ENCODE measurements at regions not wholly inside any gene's neighbourhood (a gene's known extent, or its start where the extent isn't known, plus 50 kb on each side); places are given as distances from the start of the nearest gene placed in this dataset.

- no peaks in the 10 kb centered on the region for H3K9me3 ChIP-seq (replicated peaks)
- H3K27ac ChIP-seq (replicated peaks) = no peak overlapping the region
- no peaks in the 10 kb centered on the region for H3K36me3 ChIP-seq
- DNase-seq = no peak
- no peaks in the 10 kb centered on the region for H3K27me3 ChIP-seq (ENCODE audit: low read depth)
- intact Hi-C loops (cut with micrococcal nuclease) = no loop called here
- H3K4me3 ChIP-seq = no peak overlapping the region
- no peaks in the 10 kb centered on the region for H3K4me1 ChIP-seq
- no peak for TF ChIP-seq CTCF (IDR thresholded peaks at IDR 0.05; ENCODE audit: borderline replicate concordance)
These were observed 142.6 kb downstream of the MAP3K7 start for GRCh38 chr6:90444160-90444714.

- Histone ChIP-seq H3K4me1 (no peaks in the 10 kb centered on the region), H3K9me3 (replicated peaks) (no peaks in the 10 kb centered on the region), H3K4me3 (no peak overlapping the region), H3K27ac (replicated peaks) (no peak overlapping the region), H3K36me3 (no peaks in the 10 kb centered on the region), H3K27me3 (ENCODE audit: low read depth) (no peaks in the 10 kb centered on the region)
- intact Hi-C loops (cut with micrococcal nuclease) = no loop called here
- no peak for DNase-seq
- TF ChIP-seq CTCF (IDR thresholded peaks at IDR 0.05; ENCODE audit: borderline replicate concordance) = no peak
These were observed 144.5 kb downstream of the MAP3K7 start for GRCh38 chr6:90442366-90442765.

- intact Hi-C loops (cut with micrococcal nuclease) = no loop called here
- no peaks in the 10 kb centered on the region for H3K27me3 ChIP-seq (ENCODE audit: low read depth)
- TF ChIP-seq CTCF (IDR thresholded peaks at IDR 0.05; ENCODE audit: borderline replicate concordance) = no peak
These were observed 144.1 kb upstream of the BACH2 start for GRCh38 chr6:90440586-90441283.

GRCh38 chr6:90439586-90439985, 142.9 kb upstream of the BACH2 start:
- H3K4me3 ChIP-seq = no peak overlapping the region
- no peak for TF ChIP-seq CTCF (IDR thresholded peaks at IDR 0.05; ENCODE audit: borderline replicate concordance)

More at GRCh38 chr6:90440586-90441283, 144.1 kb upstream of the BACH2 start:
- no peak for DNase-seq
- Histone ChIP-seq H3K36me3 (no peaks in the 10 kb centered on the region), H3K4me1 (peaks cover 2% of the 10 kb centered on the region), H3K27ac (replicated peaks) (no peak overlapping the region), H3K9me3 (replicated peaks) (no peaks in the 10 kb centered on the region), H3K4me3 (no peak overlapping the region)

GRCh38 chr6:90436403-90436802, 139.8 kb upstream of the BACH2 start:
- no peak for TF ChIP-seq CTCF (IDR thresholded peaks at IDR 0.05; ENCODE audit: borderline replicate concordance)
- Histone ChIP-seq H3K36me3 (no peaks in the 10 kb centered on the region), H3K4me3 (no peak overlapping the region), H3K9me3 (replicated peaks) (peaks cover 6% of the 10 kb centered on the region), H3K27ac (replicated peaks) (no peak overlapping the region), H3K27me3 (ENCODE audit: low read depth) (no peaks in the 10 kb centered on the region), H3K4me1 (peaks cover 9% of the 10 kb centered on the region)
- intact Hi-C loops (cut with micrococcal nuclease) = no loop called here
- DNase-seq = no peak

More at GRCh38 chr6:90439586-90439985, 142.9 kb upstream of the BACH2 start:
- no peaks in the 10 kb centered on the region for H3K36me3 ChIP-seq
- no peak overlapping the region for H3K27ac ChIP-seq (replicated peaks)
- no peaks in the 10 kb centered on the region for H3K27me3 ChIP-seq (ENCODE audit: low read depth)
- peaks cover 9% of the 10 kb centered on the region for H3K4me1 ChIP-seq
- H3K9me3 ChIP-seq (replicated peaks) = no peaks in the 10 kb centered on the region
- intact Hi-C loops (cut with micrococcal nuclease) = no loop called here
- no peak for DNase-seq
